Mesenchymal stem cell (in vitro differentiated cells and primary cell): ENCODE measurements at regions not wholly inside any gene's neighbourhood (a gene's known extent, or its start where the extent isn't known, plus 50 kb on each side); places are given as distances from the start of the nearest gene placed in this dataset.
A peak's percentile ranks its signal among the peaks of the same experiment; 100 is the strongest.
"Not testable (repeated sequence)": the region's sequence is repeated elsewhere in the genome, so short reads cannot be mapped to it uniquely, and the experiment has no call there.

Experiments
- DNase-seq: peaks from one replicate; pipeline ENCODE4 v3.0.0-alpha.2; 2013
- H2AFZ ChIP-seq: one replicate; pipeline ENCODE4 v1.6.1; 2013; ENCODE audit warnings: low read depth, mild to moderate bottlenecking, control low read depth, inconsistent platforms, low read length, moderate library complexity
- H2AK5ac ChIP-seq: 2 replicates; pipeline ENCODE4 v1.6.1; 2013; ENCODE audit warnings: low read length, moderate library complexity, mild to moderate bottlenecking, inconsistent platforms; ENCODE audit not compliant: severe bottlenecking
- H2BK120ac ChIP-seq: one replicate; pipeline ENCODE4 v1.6.1; 2013; ENCODE audit warnings: low read depth, mild to moderate bottlenecking, inconsistent platforms, low read length, moderate library complexity
- H2BK12ac ChIP-seq, 2 experiments: one replicate each; pipeline ENCODE4 v1.6.1; 2013; ENCODE audit warnings: inconsistent platforms in 2 of 2, low read length in 2 of 2, mild to moderate bottlenecking in 2 of 2, moderate library complexity in 2 of 2, control low read depth in 1 of 2
- H2BK15ac ChIP-seq: one replicate; pipeline ENCODE4 v1.6.1; 2013; ENCODE audit warnings: mild to moderate bottlenecking, low read depth, inconsistent platforms; ENCODE audit not compliant: poor library complexity, severe bottlenecking
- H2BK5ac ChIP-seq: 2 replicates; pipeline ENCODE4 v1.6.1; 2013; ENCODE audit warnings: low read depth, mild to moderate bottlenecking, low read length, control low read depth, inconsistent platforms; ENCODE audit not compliant: poor library complexity, severe bottlenecking
- H3K14ac ChIP-seq, 2 experiments: one replicate each; pipeline ENCODE4 v1.6.1; 2013; ENCODE audit warnings: inconsistent platforms in 2 of 2, low read length in 2 of 2, control low read depth in 1 of 2, mild to moderate bottlenecking in 1 of 2, moderate library complexity in 1 of 2
- H3K18ac ChIP-seq, 2 experiments: one replicate each; pipeline ENCODE4 v1.6.1; 2013; ENCODE audit warnings: inconsistent platforms in 2 of 2, low read length in 2 of 2, control low read depth in 1 of 2, low read depth in 1 of 2, mild to moderate bottlenecking in 1 of 2
- H3K23ac ChIP-seq, 2 experiments: one replicate each; pipeline ENCODE4 v1.6.1; 2013; ENCODE audit warnings: inconsistent platforms in 2 of 2, low read length in 2 of 2, mild to moderate bottlenecking in 2 of 2, moderate library complexity in 2 of 2, control low read depth in 1 of 2
- H3K27ac ChIP-seq: 2 replicates; pipeline ENCODE4 v1.5.1; 2013; ENCODE audit warnings: mild to moderate bottlenecking, moderate library complexity, low read length, control low read depth, inconsistent platforms; ENCODE audit not compliant: poor library complexity, severe bottlenecking
- H3K27me3 ChIP-seq, 2 experiments: 2 replicates each; pipeline versions ENCODE4 v1.6.1 to v1.7.0; 2013; ENCODE audit warnings: low read length in 2 of 2, mild to moderate bottlenecking in 2 of 2, moderate library complexity in 2 of 2, control low read depth in 1 of 2, inconsistent platforms in 1 of 2; ENCODE audit not compliant: control insufficient read depth in 1 of 2, insufficient read depth in 1 of 2
- H3K36me3 ChIP-seq, 2 experiments: 2 replicates each; pipeline versions ENCODE4 v1.6.1 to v1.7.0; 2013; ENCODE audit warnings: low read length in 2 of 2, control low read depth in 1 of 2, inconsistent platforms in 1 of 2, low read depth in 1 of 2, mild to moderate bottlenecking in 1 of 2; ENCODE audit not compliant: insufficient read depth in 2 of 2, control insufficient read depth in 1 of 2
- H3K4ac ChIP-seq, 2 experiments: one replicate each; pipeline ENCODE4 v1.6.1; 2013; ENCODE audit warnings: inconsistent platforms in 2 of 2, low read length in 2 of 2, mild to moderate bottlenecking in 2 of 2, moderate library complexity in 2 of 2, control low read depth in 1 of 2, low read depth in 1 of 2
- H3K4me1 ChIP-seq: 2 replicates; pipeline ENCODE4 v1.6.1; 2013; ENCODE audit warnings: low read depth, low read length, control low read depth; ENCODE audit not compliant: control insufficient read depth, insufficient read depth
- H3K4me2 ChIP-seq: 2 replicates; pipeline ENCODE4 v1.6.1; 2013; ENCODE audit warnings: low read length, mild to moderate bottlenecking, inconsistent platforms; ENCODE audit not compliant: poor library complexity, severe bottlenecking
- H3K4me3 ChIP-seq, 2 experiments: 2 replicates each; pipeline versions ENCODE4 v1.5.1 to v1.7.0; 2013; ENCODE audit warnings: low read length in 2 of 2, mild to moderate bottlenecking in 2 of 2, control low read depth in 1 of 2, low read depth in 1 of 2; ENCODE audit not compliant: insufficient read depth in 1 of 2
- H3K79me1 ChIP-seq: replicated peaks from 2 replicates; pipeline ENCODE4 v1.6.1; 2013; ENCODE audit warnings: mild to moderate bottlenecking, control low read depth, low read length, inconsistent platforms; ENCODE audit not compliant: poor library complexity, severe bottlenecking
- H3K9ac ChIP-seq: 2 replicates; pipeline ENCODE4 v1.7.0; 2013; ENCODE audit warnings: mild to moderate bottlenecking, low read length, moderate library complexity
- H3K9me3 ChIP-seq: 2 replicates; pipeline ENCODE4 v1.7.0; 2013; ENCODE audit warnings: mild to moderate bottlenecking, low read length; ENCODE audit not compliant: control insufficient read depth
- H4K8ac ChIP-seq: one replicate; pipeline ENCODE4 v1.6.1; 2013; ENCODE audit warnings: inconsistent platforms, mild to moderate bottlenecking, low read length, moderate library complexity
- H4K91ac ChIP-seq: one replicate; pipeline ENCODE4 v1.6.1; 2013; ENCODE audit warnings: mild to moderate bottlenecking, low read length, inconsistent platforms
- WGBS: methylation state at CpG from one replicate; pipeline ENCODE4 v1.1.7; 2013; ENCODE audit warnings: mixed read lengths; 5-methylcytosine and 5-hydroxymethylcytosine counted together

DNA sequence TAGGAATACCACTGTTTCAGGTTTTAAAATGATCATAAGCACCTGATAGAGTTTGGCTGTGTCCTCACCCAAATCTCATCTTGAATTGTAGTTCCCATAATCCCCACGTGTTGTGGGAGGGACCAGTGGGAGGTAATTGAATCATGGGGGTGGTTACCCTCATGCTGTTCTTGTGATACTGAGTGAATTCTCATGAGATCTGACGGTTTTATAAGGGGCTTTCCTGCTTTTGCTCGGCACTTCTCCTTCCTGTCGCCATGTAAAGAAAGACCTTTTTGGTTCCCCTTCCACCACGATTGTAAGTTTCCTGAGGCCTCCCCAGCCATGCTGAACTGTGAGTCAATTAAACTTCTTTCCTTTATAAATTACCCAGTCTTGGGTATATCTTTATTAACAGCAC, 69.7 kb upstream of the USPL1 start:
- H2BK12ac ChIP-seq, H3K4me1 ChIP-seq, H3K23ac ChIP-seq, H4K8ac ChIP-seq, H3K4me3 ChIP-seq, H3K18ac ChIP-seq, H3K4me2 ChIP-seq, H3K14ac ChIP-seq, H2AK5ac ChIP-seq, H2BK15ac ChIP-seq, DNase-seq, H4K91ac ChIP-seq, H3K4ac ChIP-seq, H3K27me3 ChIP-seq, H3K79me1 ChIP-seq, H3K9ac ChIP-seq, H2AFZ ChIP-seq, H2BK120ac ChIP-seq, H3K9me3 ChIP-seq, H2BK5ac ChIP-seq, H3K36me3 ChIP-seq, H3K27ac ChIP-seq: not testable (repeated sequence)
- 80% methylated on average over 5 of the region's 5 CpGs for WGBS

- 86% methylated on average over 2 of the region's 2 CpGs for WGBS
- no peak overlapping the region for H2BK120ac ChIP-seq
- no peak overlapping the region for H3K4ac ChIP-seq
Observed at GRCh38 chr13:30551189-30551588, 66.5 kb upstream of the USPL1 start.

GRCh38 chr13:30552567-30552966, 65.2 kb upstream of the USPL1 start:
- H3K23ac ChIP-seq, result no peak overlapping the region
- no peaks in the 10 kb centered on the region for H3K9me3 ChIP-seq
- no peak overlapping the region for H3K18ac ChIP-seq
- no peak overlapping the region for H3K4me2 ChIP-seq
- no peak overlapping the region for H2BK5ac ChIP-seq
- H4K91ac ChIP-seq, result no peak overlapping the region
- H2AFZ ChIP-seq, result peak overlapping the region; percentile 36
- no peak overlapping the region for H2BK12ac ChIP-seq
- no peak overlapping the region for H3K27ac ChIP-seq
- no peaks in the 10 kb centered on the region for H3K79me1 ChIP-seq
- H3K4ac ChIP-seq, result no peak overlapping the region
- H3K4me1 ChIP-seq, result no peaks in the 10 kb centered on the region
- H2BK15ac ChIP-seq, result no peak overlapping the region
- H3K36me3 ChIP-seq, result no peaks in the 10 kb centered on the region
- no peak overlapping the region for H2BK120ac ChIP-seq
- no peak overlapping the region for H3K14ac ChIP-seq
- no peaks in the 10 kb centered on the region for H3K27me3 ChIP-seq
- H2AK5ac ChIP-seq, result no peak overlapping the region
- no peak overlapping the region for H4K8ac ChIP-seq
- no peak overlapping the region for H3K4me3 ChIP-seq
- DNase-seq, result no peak
- H3K9ac ChIP-seq, result no peak overlapping the region
- 90% methylated on average over 2 of the region's 4 CpGs for WGBS

More at GRCh38 chr13:30551189-30551588, 66.5 kb upstream of the USPL1 start:
- Histone ChIP-seq H3K14ac (no peak overlapping the region), H3K18ac (no peak overlapping the region), H2BK12ac (no peak overlapping the region), H3K27me3 (no peaks in the 10 kb centered on the region), H3K23ac (no peak overlapping the region), H3K36me3 (no peaks in the 10 kb centered on the region), H3K4me1 (no peaks in the 10 kb centered on the region), H2BK15ac (no peak overlapping the region), H3K4me3 (no peak overlapping the region), H3K9me3 (no peaks in the 10 kb centered on the region), H4K91ac (no peak overlapping the region), H2AK5ac (no peak overlapping the region), H3K4me2 (no peak overlapping the region), H3K9ac (no peak overlapping the region), H2BK5ac (no peak overlapping the region), H4K8ac (no peak overlapping the region), H3K79me1 (no peaks in the 10 kb centered on the region), H3K27ac (no peak overlapping the region), H2AFZ (no peak overlapping the region)
- peak; percentile 38 for DNase-seq

DNA sequence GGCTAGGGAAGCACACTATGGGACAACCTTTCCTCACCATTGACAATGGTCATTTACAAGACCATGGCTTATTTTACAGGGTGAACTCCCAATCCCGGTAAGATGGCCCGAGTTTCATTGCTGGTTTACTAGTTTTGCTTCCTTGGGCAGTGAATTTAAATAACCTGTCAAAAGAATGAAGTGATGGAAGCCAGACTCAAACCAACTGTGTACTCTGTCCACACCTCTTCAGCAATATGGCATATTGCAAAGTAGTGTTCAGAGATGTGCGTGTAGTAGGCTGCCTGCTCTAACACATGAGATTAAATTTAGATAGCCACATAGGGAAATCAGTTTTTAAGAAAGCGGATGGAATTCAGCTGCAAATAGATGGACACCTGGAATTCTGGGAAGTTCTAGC, 58.4 kb upstream of the USPL1 start:
- H2AK5ac ChIP-seq, result no peak overlapping the region
- no peak overlapping the region for H2BK5ac ChIP-seq
- H3K4me3 ChIP-seq, result no peak overlapping the region
- no peak overlapping the region for H2BK15ac ChIP-seq
- DNase-seq, result peak; percentile 9
- H2BK12ac ChIP-seq, result no peak overlapping the region
- no peaks in the 10 kb centered on the region for H3K79me1 ChIP-seq
- no peaks in the 10 kb centered on the region for H3K27me3 ChIP-seq
- H3K9me3 ChIP-seq, result no peaks in the 10 kb centered on the region
- no peaks in the 10 kb centered on the region for H3K36me3 ChIP-seq
- no peak overlapping the region for H2AFZ ChIP-seq
- H3K4ac ChIP-seq, result no peak overlapping the region
- H3K23ac ChIP-seq, result no peak overlapping the region
- WGBS, result 70% methylated on average over 4 of the region's 4 CpGs
- H4K91ac ChIP-seq, result no peak overlapping the region
- no peak overlapping the region for H3K27ac ChIP-seq
- no peaks in the 10 kb centered on the region for H3K4me1 ChIP-seq
- H3K4me2 ChIP-seq, result no peak overlapping the region
- H3K14ac ChIP-seq, result no peak overlapping the region
- no peak overlapping the region for H3K9ac ChIP-seq
- no peak overlapping the region for H4K8ac ChIP-seq
- no peak overlapping the region for H2BK120ac ChIP-seq
- no peak overlapping the region for H3K18ac ChIP-seq
